NB4 (cell line): ENCODE measurements at regions not wholly inside any gene's neighbourhood (a gene's known extent, or its start where the extent isn't known, plus 50 kb on each side); places are given as distances from the start of the nearest gene placed in this dataset.

ENCODE experiments used
- MYC ChIP-seq: IDR thresholded peaks from 2 replicates; pipeline ENCODE4 v1.6.1; 2011; ENCODE audit warnings: low read depth, low read length
- POLR2A ChIP-seq: IDR thresholded peaks from 2 replicates; pipeline ENCODE4 v1.6.1; 2011; ENCODE audit warnings: mild to moderate bottlenecking; ENCODE audit not compliant: insufficient read length; ENCODE audit errors: extremely low read depth
- TF ChIP-seq, protein P1 (sequence below): IDR thresholded peaks from one replicate; pipeline ENCODE4 v1.5.1; 2012; ENCODE audit warnings: low read depth, low read length
- TF ChIP-seq, protein P2 (sequence below): IDR thresholded peaks from 2 replicates; pipeline ENCODE4 v1.6.1; 2011; ENCODE audit warnings: low read depth, low read length

DNA sequence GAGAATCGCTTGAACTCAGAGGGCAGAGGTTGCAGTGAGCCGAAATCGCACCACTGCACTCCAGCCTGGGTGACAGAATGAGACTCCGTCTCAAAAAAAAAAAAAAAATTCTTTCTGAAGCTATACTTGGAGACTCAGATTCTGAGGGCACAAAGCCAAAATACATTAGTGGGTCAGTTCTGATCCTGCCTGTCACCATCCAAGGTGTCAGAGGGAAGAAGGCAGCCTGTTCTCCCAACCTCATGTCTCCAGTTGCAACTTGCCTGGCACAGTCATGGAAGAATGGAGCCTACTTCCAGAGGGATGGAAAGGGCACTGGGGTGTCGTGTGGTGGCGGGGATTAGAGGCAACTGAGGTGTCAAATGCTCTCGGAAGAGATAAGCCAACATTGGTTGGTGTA is 104.8 kb upstream of the GATA6 start:
- TF ChIP-seq, protein P1, sequence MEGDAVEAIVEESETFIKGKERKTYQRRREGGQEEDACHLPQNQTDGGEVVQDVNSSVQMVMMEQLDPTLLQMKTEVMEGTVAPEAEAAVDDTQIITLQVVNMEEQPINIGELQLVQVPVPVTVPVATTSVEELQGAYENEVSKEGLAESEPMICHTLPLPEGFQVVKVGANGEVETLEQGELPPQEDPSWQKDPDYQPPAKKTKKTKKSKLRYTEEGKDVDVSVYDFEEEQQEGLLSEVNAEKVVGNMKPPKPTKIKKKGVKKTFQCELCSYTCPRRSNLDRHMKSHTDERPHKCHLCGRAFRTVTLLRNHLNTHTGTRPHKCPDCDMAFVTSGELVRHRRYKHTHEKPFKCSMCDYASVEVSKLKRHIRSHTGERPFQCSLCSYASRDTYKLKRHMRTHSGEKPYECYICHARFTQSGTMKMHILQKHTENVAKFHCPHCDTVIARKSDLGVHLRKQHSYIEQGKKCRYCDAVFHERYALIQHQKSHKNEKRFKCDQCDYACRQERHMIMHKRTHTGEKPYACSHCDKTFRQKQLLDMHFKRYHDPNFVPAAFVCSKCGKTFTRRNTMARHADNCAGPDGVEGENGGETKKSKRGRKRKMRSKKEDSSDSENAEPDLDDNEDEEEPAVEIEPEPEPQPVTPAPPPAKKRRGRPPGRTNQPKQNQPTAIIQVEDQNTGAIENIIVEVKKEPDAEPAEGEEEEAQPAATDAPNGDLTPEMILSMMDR = no peak
- TF ChIP-seq POLR2A (no peak), MYC (no peak)
- TF ChIP-seq, protein P2, sequence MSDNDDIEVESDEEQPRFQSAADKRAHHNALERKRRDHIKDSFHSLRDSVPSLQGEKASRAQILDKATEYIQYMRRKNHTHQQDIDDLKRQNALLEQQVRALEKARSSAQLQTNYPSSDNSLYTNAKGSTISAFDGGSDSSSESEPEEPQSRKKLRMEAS = no peak
